ENCODE measurements at regions not wholly inside any gene's neighbourhood (a gene's known extent, or its start where the extent isn't known, plus 50 kb on each side); places are given as distances from the start of the nearest gene placed in this dataset.
"Not testable (repeated sequence)": the region's sequence is repeated elsewhere in the genome, so short reads cannot be mapped to it uniquely, and the experiment has no call there.

DNA sequence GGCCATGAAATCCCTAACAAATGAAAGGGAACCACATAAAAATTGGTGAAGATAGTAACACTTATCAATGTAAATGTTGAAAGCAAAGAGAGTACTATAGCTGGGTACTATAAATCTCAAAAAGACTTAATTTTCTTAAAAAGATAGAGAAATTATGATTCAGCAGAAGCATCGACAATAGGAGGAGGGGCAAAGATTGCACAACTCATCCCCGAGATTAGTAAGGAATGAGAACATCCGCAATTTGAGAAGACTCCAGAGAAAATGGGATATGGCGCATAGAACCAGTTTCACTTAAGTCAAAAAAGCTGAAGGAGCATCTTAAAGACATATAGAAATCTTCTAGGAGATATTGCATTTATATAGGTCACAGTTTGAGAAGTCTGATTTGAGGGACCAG lies 220.2 kb upstream of the SLC16A7 start:
- in situ Hi-C loops (cut with MboI; ENCODE audit: low pct_unique_long_range_greater_than_20kb, low sequenced_read_pairs, unreplicated experiment): no loop called here
- TF ChIP-seq, protein P1, sequence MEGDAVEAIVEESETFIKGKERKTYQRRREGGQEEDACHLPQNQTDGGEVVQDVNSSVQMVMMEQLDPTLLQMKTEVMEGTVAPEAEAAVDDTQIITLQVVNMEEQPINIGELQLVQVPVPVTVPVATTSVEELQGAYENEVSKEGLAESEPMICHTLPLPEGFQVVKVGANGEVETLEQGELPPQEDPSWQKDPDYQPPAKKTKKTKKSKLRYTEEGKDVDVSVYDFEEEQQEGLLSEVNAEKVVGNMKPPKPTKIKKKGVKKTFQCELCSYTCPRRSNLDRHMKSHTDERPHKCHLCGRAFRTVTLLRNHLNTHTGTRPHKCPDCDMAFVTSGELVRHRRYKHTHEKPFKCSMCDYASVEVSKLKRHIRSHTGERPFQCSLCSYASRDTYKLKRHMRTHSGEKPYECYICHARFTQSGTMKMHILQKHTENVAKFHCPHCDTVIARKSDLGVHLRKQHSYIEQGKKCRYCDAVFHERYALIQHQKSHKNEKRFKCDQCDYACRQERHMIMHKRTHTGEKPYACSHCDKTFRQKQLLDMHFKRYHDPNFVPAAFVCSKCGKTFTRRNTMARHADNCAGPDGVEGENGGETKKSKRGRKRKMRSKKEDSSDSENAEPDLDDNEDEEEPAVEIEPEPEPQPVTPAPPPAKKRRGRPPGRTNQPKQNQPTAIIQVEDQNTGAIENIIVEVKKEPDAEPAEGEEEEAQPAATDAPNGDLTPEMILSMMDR (IDR thresholded peaks at IDR 0.05; ENCODE audit: extremely low read depth, insufficient read depth, missing control alignments): no peak
- DNase-seq (ENCODE audit: low spot score): no peak

- in situ Hi-C loops (cut with MboI; ENCODE audit: low pct_unique_long_range_greater_than_20kb, low sequenced_read_pairs, unreplicated experiment): no loop called here
- TF ChIP-seq, protein P1 (IDR thresholded peaks at IDR 0.05; ENCODE audit: extremely low read depth, insufficient read depth, missing control alignments): no peak
- DNase-seq (ENCODE audit: low spot score): no peak
Measured at GRCh38 chr12:59374783-59375182, 221.0 kb upstream of the SLC16A7 start.

GRCh38 chr12:59372956-59373355 lies 222.9 kb upstream of the SLC16A7 start:
- no peak for DNase-seq (ENCODE audit: low spot score)
- in situ Hi-C loops (cut with MboI; ENCODE audit: low pct_unique_long_range_greater_than_20kb, low sequenced_read_pairs, unreplicated experiment): no loop called here
- TF ChIP-seq, protein P1 (IDR thresholded peaks at IDR 0.05; ENCODE audit: extremely low read depth, insufficient read depth, missing control alignments): peak; percentile 28

DNA sequence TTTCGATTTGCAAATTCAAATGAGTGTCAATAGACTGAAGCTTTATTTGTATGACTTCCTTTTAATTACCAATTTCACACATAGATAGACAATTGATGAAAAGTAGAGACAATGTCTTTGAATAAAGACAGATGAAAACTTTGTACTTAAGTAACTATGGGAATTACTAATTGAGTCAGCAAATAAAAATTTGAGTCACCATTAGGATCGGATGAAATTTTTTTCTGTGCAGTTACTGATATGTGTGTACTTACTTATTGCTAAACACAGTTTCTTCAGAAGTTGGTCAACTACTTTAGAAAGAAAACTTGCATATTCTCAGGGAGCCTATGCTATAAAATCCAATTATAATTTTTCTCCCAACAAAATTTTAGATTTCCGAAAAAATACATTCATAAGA lies 224.9 kb upstream of the SLC16A7 start:
- in situ Hi-C loops (cut with MboI; ENCODE audit: low pct_unique_long_range_greater_than_20kb, low sequenced_read_pairs, unreplicated experiment): no loop called here
- DNase-seq (ENCODE audit: low spot score): no peak
- TF ChIP-seq, protein P1 (IDR thresholded peaks at IDR 0.05; ENCODE audit: extremely low read depth, insufficient read depth, missing control alignments): no peak

- in situ Hi-C loops (cut with MboI; ENCODE audit: low pct_unique_long_range_greater_than_20kb, low sequenced_read_pairs, unreplicated experiment): no loop called here
Measured at GRCh38 chr12:59365133-59365532, 230.7 kb upstream of the SLC16A7 start.

GRCh38 chr12:59357811-59358210 lies 238.0 kb upstream of the SLC16A7 start:
- TF ChIP-seq, protein P1 (IDR thresholded peaks at IDR 0.05; ENCODE audit: extremely low read depth, insufficient read depth, missing control alignments): no peak
- in situ Hi-C loops (cut with MboI; ENCODE audit: low pct_unique_long_range_greater_than_20kb, low sequenced_read_pairs, unreplicated experiment): no loop called here

More at GRCh38 chr12:59365133-59365532, 230.7 kb upstream of the SLC16A7 start:
- no peak for DNase-seq (ENCODE audit: low spot score)
- TF ChIP-seq, protein P1 (IDR thresholded peaks at IDR 0.05; ENCODE audit: extremely low read depth, insufficient read depth, missing control alignments): no peak

DNA sequence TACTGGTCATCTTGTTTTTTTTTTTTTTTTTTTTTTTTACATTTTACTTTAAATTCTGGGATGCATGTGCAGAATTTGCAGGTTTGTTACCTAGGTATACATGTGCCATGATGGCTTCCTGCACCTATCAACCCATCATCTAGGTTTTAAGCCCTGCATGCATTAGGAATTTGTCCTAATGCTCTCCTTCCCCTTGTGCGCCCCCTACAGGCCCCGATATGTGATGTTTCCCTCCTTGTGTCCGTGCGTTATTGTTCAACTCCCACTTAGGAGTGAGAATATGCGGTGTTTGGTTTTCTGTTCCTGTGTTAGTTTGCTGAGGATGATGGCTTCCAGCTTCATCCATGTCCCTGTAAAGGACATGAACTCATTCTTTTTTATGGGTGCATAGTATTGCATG lies 249.6 kb upstream of the SLC16A7 start:
- in situ Hi-C loops (cut with MboI; ENCODE audit: low pct_unique_long_range_greater_than_20kb, low sequenced_read_pairs, unreplicated experiment); DNase-seq (ENCODE audit: low spot score): not testable (repeated sequence)
- TF ChIP-seq, protein P1 (IDR thresholded peaks at IDR 0.05; ENCODE audit: extremely low read depth, insufficient read depth, missing control alignments): peak; percentile 37

More at GRCh38 chr12:59357811-59358210, 238.0 kb upstream of the SLC16A7 start:
- DNase-seq (ENCODE audit: low spot score): no peak

Data from GM13977 (cell line).